C4-2B (cell line): ENCODE measurements at regions not wholly inside any gene's neighbourhood (a gene's known extent, or its start where the extent isn't known, plus 50 kb on each side); places are given as distances from the start of the nearest gene placed in this dataset.

ENCODE experiments used
- H3K27ac ChIP-seq: fragments of 450-650 bp; 2 replicates; pipeline ENCODE4 v1.5.1; 2017
- ZFX ChIP-seq: fragments of 450-650 bp; IDR thresholded peaks from 2 replicates; pipeline ENCODE4 v1.6.1; 2017
- TF ChIP-seq, protein P1 (sequence below): fragments of 450-650 bp; conservative IDR thresholded peaks from 2 replicates; pipeline ENCODE4 v1.5.1; 2017; ENCODE audit warnings: mild to moderate bottlenecking

DNA sequence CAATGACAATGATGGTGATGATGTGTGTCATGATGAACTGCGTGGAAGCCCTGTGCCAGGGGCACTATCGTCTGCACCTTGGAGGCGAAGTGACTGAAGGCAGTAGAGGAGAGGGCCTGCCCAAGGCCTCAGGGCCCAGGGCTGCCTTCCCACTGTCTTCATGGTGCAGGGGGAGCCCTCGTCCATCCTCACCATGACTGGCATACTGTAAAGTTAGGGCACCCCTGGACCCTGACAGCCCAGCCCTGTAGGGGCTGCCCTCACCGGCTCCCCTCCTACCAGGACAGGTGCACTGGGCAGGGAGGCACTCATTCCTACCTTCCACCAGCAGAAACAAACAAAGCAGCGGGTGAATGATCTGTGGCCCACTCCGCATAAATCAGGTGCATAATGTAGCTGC, 156.9 kb upstream of the C1orf174 start:
- no peak for TF ChIP-seq ZFX
- TF ChIP-seq, protein P1, sequence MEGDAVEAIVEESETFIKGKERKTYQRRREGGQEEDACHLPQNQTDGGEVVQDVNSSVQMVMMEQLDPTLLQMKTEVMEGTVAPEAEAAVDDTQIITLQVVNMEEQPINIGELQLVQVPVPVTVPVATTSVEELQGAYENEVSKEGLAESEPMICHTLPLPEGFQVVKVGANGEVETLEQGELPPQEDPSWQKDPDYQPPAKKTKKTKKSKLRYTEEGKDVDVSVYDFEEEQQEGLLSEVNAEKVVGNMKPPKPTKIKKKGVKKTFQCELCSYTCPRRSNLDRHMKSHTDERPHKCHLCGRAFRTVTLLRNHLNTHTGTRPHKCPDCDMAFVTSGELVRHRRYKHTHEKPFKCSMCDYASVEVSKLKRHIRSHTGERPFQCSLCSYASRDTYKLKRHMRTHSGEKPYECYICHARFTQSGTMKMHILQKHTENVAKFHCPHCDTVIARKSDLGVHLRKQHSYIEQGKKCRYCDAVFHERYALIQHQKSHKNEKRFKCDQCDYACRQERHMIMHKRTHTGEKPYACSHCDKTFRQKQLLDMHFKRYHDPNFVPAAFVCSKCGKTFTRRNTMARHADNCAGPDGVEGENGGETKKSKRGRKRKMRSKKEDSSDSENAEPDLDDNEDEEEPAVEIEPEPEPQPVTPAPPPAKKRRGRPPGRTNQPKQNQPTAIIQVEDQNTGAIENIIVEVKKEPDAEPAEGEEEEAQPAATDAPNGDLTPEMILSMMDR = no peak

DNA sequence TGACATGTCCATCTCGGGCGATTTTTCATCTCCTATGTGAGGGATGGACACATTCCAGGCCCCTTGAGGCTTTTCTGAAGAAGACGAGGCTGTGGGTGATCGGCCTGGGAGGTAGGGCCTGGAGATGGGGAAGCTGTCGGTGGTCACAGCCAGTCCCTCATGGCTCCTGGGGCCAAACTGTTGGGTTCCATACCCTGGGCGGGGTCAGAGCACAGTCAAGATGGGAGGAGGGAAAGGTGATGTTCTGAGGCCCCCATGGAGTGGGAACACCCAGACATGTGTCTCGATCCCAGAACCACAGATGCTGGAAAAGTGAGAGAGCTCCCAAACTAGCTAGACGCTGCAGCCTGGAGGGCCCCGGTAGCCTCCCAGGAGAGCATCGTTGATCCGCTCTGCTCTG, 157.5 kb upstream of the C1orf174 start:
- TF ChIP-seq, protein P1 = no peak
- no peak for TF ChIP-seq ZFX
- no peak overlapping the region for H3K27ac ChIP-seq

More for the DNA sequence above, 156.9 kb upstream of the C1orf174 start:
- H3K27ac ChIP-seq = no peak overlapping the region

DNA sequence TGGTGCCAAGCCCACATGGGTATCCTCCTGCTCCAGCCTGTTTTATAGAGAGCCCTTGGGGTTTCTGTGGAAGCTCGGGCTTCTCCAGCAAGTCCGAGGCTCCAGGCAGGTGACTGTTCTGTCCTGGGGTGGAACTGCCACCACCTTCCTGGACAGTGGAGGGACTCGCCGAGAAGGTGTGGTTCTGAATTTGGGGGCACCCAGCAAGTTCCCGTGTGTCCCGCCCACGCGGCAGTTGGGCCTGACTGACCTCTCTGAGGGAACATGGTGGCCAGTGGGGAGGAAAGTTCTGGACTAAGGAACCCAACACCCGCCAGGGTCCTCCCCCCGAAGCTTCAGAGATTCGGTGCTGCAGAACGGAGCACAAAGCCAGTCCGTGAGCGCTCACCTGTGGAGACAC, 158.1 kb upstream of the C1orf174 start:
- TF ChIP-seq, protein P1 = no peak
- no peak for TF ChIP-seq ZFX
- no peak overlapping the region for H3K27ac ChIP-seq

DNA sequence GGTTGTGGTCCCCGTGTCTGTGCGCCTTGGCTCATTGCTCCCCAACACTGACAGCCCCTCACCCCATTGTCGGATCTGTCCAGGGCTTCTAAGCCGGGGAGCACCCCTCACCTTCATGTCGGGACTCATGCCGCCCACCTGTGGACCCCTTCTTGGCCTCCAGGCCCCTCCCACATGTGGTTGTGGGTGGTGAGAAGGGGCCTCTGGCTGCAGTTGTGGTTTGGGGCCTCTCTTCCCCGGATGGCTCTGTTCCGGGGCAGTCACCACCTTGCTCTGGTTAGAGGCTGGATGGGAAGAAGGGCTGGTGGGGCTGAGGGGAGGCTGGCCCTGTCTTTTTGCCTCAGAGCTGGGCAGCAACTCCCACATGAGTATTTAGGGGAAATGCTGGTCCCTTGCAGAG, 158.6 kb upstream of the C1orf174 start:
- TF ChIP-seq, protein P1 = no peak
- TF ChIP-seq ZFX = no peak
- H3K27ac ChIP-seq = no peak overlapping the region

DNA sequence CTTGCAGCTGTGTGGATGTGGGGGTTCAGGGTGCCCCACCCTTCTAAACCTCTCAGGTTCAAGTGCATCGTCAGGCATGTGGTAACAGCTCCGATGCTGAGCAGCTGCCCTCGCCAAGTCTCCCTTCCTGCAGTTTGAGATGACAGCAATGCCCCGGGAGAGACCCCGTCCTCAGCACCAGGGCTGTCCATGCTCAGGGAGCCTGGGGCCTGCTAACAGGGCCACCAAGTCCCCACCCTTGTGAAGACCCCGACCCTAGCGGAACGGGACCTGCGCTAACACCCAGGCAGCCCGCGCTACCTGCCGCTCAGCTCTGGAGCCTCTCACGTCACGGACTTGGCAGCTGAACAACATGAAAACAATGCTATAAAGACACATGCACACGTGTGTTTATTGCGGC, 159.2 kb upstream of the C1orf174 start:
- TF ChIP-seq, protein P1 = no peak
- TF ChIP-seq ZFX = no peak
- H3K27ac ChIP-seq = no peak overlapping the region

DNA sequence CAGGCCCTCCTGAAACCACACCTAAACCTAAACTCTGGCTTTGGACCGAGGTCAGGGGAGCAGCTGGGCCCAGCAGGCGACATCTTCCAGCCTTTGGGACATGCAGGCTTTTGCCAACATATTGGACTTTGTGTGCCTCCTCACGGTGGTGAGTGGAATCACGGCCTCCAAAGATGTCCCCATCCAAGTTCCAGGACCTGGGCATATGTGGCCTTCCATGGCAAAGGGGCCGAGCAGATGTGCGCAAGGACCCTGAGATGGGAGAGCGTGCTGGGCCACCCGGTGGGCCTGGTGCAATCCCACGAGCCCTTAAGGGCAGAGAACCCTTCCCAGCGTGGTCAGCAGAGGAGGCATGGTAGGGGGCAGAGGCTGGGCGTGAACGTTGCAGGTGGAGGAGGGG, 160.8 kb upstream of the C1orf174 start:
- no peak overlapping the region for H3K27ac ChIP-seq
- TF ChIP-seq, protein P1 = no peak
- no peak for TF ChIP-seq ZFX

DNA sequence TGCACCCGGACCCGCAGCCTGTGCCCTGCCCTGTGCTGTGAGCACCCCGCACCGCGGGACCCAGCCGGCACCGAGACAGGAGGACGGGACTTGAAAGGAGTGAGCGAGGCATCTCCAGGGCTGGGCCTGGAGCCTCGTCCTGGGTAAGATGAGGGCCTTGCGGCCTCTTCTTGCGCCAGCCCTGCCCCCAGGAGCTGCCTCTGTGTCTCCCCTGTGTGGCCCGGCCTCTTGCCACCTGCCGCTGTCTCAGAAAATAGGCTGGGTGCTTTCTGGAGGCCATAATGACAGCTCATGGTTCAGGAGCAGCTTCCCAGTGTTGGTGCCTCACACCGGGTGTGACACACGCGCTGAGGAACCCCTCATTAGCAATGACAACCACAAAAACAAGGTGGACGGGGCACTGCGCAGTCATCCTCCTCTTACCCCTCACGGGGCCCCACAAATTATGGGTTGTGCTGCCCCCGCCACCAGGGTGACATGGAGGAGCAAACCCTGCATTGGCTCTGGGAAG, 161.5 kb upstream of the C1orf174 start:
- TF ChIP-seq, protein P1 = no peak
- TF ChIP-seq ZFX = no peak
- H3K27ac ChIP-seq = no peak overlapping the region
